SK-N-MC (cell line): ENCODE measurements at regions not wholly inside any gene's neighbourhood (a gene's known extent, or its start where the extent isn't known, plus 50 kb on each side); places are given as distances from the start of the nearest gene placed in this dataset.

Source experiments
- EZH2 ChIP-seq: fragments of 200-600 bp; sonication (generic); IDR thresholded peaks from one replicate; pipeline ENCODE4 v1.6.1; 2017; ENCODE audit warnings: antibody characterized with exemption
- FOXP2 ChIP-seq: optimal IDR thresholded peaks from 2 replicates; pipeline ENCODE3; 2011; ENCODE audit warnings: mild to moderate bottlenecking, moderate library complexity; ENCODE audit not compliant: insufficient read depth; ENCODE audit errors: extremely low read length, control extremely low read depth
- POLR2AphosphoS5 ChIP-seq: IDR thresholded peaks from 2 replicates; pipeline ENCODE4 v1.6.1; 2012; ENCODE audit warnings: mild to moderate bottlenecking, low read depth, low read length, borderline replicate concordance

GRCh38 chrX:15127010-15127409 is 142.9 kb downstream of the ASB9 start:
- TF ChIP-seq EZH2, result no peak
- TF ChIP-seq POLR2AphosphoS5, result no peak
- TF ChIP-seq FOXP2, result no peak
